T47D (cell line): ENCODE measurements at regions not wholly inside any gene's neighbourhood (a gene's known extent, or its start where the extent isn't known, plus 50 kb on each side); places are given as distances from the start of the nearest gene placed in this dataset.
A peak's percentile ranks its signal among the peaks of the same experiment; 100 is the strongest.
"Not testable (repeated sequence)": the region's sequence is repeated elsewhere in the genome, so short reads cannot be mapped to it uniquely, and the experiment has no call there.

Source experiments
- DNase-seq, 2 experiments: peaks; one replicate each; pipeline versions ENCODE4 v3.0.0 to v3.0.0-alpha.2; 2011 to 2012; ENCODE audit warnings: low read depth in 1 of 2, low spot score in 1 of 2
- JUND ChIP-seq: IDR thresholded peaks from 2 replicates; pipeline ENCODE4 v1.6.1; 2012; ENCODE audit warnings: low read depth
- in situ Hi-C: cut with HindIII; loops from 2 replicates; pipeline ENCODE4 v1.10.0; 2016; ENCODE audit warnings: low sequenced_read_pairs, low pct_unique_long_range_greater_than_20kb

- in situ Hi-C loops: no loop called here
- DNase-seq: no peak
- TF ChIP-seq JUND: no peak
These were observed 112.4 kb downstream of the FBXO4 start for GRCh38 chr5:42037379-42037932.

- in situ Hi-C loops: no loop called here
- DNase-seq: no peak
- no peak for TF ChIP-seq JUND
These were observed 118.3 kb downstream of the FBXO4 start for GRCh38 chr5:42043400-42043799.

GRCh38 chr5:42057254-42057690 lies 132.2 kb downstream of the FBXO4 start:
- DNase-seq: peak; percentile 49 to 91
- in situ Hi-C loops: no loop called here
- peak; percentile 72 for TF ChIP-seq JUND

GRCh38 chr5:42059291-42059690 lies 134.2 kb downstream of the FBXO4 start:
- no peak for DNase-seq
- TF ChIP-seq JUND: no peak
- in situ Hi-C loops: no loop called here

- no peak for TF ChIP-seq JUND
- no peak for DNase-seq
- in situ Hi-C loops: no loop called here
These were observed 134.8 kb downstream of the FBXO4 start for GRCh38 chr5:42059778-42060464.

GRCh38 chr5:42061121-42061520 lies 136.0 kb downstream of the FBXO4 start:
- DNase-seq: no peak
- in situ Hi-C loops: no loop called here
- TF ChIP-seq JUND: no peak

- DNase-seq: no peak
- in situ Hi-C loops: no loop called here
- no peak for TF ChIP-seq JUND
These were observed 139.7 kb downstream of the FBXO4 start for GRCh38 chr5:42064821-42065220.

- DNase-seq: no peak
- in situ Hi-C loops: no loop called here
- TF ChIP-seq JUND: no peak
These were observed 141.1 kb downstream of the FBXO4 start for GRCh38 chr5:42066131-42066530.

GRCh38 chr5:42074353-42074752 lies 149.3 kb downstream of the FBXO4 start:
- in situ Hi-C loops: no loop called here
- DNase-seq: no peak
- TF ChIP-seq JUND: no peak

- no peak for TF ChIP-seq JUND
- no peak for DNase-seq
- in situ Hi-C loops: no loop called here
These were observed 164.6 kb downstream of the FBXO4 start for GRCh38 chr5:42089705-42090104.

- DNase-seq: no peak
- in situ Hi-C loops: no loop called here
- TF ChIP-seq JUND: no peak
These were observed 165.1 kb downstream of the FBXO4 start for GRCh38 chr5:42090162-42090561.

GRCh38 chr5:42099846-42100245 lies 174.8 kb downstream of the FBXO4 start:
- in situ Hi-C loops: not testable (repeated sequence)
- DNase-seq: peak in 1 of 2 experiments; percentile 71

- in situ Hi-C loops: no loop called here
- peak; percentile 61 to 91 for DNase-seq
- peak; percentile 100 for TF ChIP-seq JUND
These were observed 183.4 kb downstream of the FBXO4 start for GRCh38 chr5:42108468-42108867.
